ENCODE measurements at regions not wholly inside any gene's neighbourhood (a gene's known extent, or its start where the extent isn't known, plus 50 kb on each side); places are given as distances from the start of the nearest gene placed in this dataset.
"Not testable (repeated sequence)": the region's sequence is repeated elsewhere in the genome, so short reads cannot be mapped to it uniquely, and the experiment has no call there.

DNA sequence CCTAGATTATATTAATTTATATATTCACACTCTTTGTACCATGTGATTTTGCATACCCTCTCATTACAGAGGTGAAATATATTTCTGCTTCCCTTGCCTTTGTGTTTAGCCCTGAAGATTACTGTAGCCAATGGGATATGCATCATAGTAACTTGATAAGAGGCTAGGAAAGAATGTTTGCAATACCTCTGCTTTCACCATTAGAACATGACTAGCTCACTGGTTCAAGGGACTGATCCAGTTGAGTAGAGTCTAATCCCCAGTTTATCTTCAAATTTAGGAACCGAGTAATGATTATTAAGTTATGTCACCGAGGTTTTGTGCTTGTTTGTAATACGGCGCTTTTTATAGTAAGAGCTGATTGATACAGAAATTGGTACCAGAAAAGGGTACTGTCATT is 552.6 kb upstream of the GJE1 start:
- no peak for DNase-seq (ENCODE audit: low read depth in 2 of 2)

GRCh38 chr6:141576751-141577150 is 556.0 kb upstream of the GJE1 start:
- no peak for DNase-seq (ENCODE audit: low read depth in 2 of 2)

GRCh38 chr6:141562851-141563763 is 569.6 kb upstream of the GJE1 start:
- DNase-seq (ENCODE audit: low read depth in 2 of 2): peak; percentile 10 to 13

- peak in 1 of 2 donors; percentile 1 for DNase-seq (ENCODE audit: low read depth in 2 of 2)
Observed at GRCh38 chr6:141562186-141562811, 570.4 kb upstream of the GJE1 start.

GRCh38 chr6:141561154-141561553 is 571.6 kb upstream of the GJE1 start:
- no peak for DNase-seq (ENCODE audit: low read depth in 2 of 2)

DNA sequence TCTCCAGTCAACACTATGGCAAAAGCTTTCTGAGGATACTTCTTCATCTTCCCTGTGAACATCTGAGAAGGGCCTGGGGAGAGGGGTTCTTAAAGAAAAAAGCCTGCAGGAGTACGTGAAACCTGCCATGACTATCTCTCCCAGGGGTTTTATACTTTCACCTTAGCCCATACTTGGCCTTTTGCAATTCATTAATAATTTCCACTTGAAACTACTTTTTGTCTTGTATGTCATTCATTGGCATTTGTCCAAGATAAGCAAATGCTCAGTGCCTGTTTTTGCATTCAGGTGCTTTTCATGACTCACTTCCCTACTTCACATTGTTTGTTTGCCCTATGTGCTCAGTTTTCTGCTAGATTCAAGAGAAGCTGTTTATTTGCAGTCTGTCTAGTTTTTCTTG is 580.3 kb upstream of the GJE1 start:
- DNase-seq (ENCODE audit: low read depth in 2 of 2): no peak

- no peak for DNase-seq (ENCODE audit: low read depth in 2 of 2)
Observed at GRCh38 chr6:141552031-141552430, 580.7 kb upstream of the GJE1 start.

- no peak for DNase-seq (ENCODE audit: low read depth in 2 of 2)
Observed at GRCh38 chr6:141551318-141551717, 581.4 kb upstream of the GJE1 start.

GRCh38 chr6:141550471-141550870 is 582.3 kb upstream of the GJE1 start:
- no peak for DNase-seq (ENCODE audit: low read depth in 2 of 2)

GRCh38 chr6:141548966-141549365 is 583.8 kb upstream of the GJE1 start:
- DNase-seq (ENCODE audit: low read depth in 2 of 2): no peak

DNA sequence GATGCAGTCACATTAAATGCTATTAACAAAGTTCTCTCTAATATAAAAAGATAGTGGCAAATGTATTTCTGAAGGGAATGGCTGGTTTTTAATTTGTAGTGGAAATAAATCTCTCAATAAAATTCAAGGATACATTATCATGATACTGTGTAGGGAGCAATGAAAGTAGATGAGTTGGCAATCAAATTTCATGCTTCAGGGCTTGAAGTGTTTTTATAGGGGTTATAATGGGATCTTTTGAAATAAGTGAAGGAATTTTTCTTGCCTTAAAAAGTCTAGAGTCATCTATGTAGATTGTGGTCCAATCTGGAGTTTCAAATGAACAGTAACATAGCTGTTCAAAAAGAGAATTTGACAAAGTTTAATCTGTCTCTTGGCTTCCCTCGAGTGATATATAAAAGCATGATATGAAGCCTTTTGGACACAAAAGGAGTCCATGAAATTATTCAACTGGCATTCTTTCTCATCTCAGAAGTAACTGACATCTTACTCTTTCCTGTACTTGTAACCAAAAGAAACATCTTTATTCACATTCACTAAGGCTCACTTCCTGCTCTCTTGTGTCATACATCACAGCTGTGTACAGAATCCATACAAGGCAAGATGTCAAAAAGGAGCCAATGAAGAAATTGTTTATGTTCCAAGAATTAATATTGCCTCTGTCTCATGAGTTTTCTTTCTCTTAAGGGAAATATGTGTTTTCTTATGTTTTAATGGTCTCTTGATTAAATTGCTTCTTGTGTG is 591.0 kb upstream of the GJE1 start:
- DNase-seq (ENCODE audit: low read depth in 2 of 2): no peak

GRCh38 chr6:141540207-141540606 is 592.5 kb upstream of the GJE1 start:
- DNase-seq (ENCODE audit: low read depth in 2 of 2): no peak

DNA sequence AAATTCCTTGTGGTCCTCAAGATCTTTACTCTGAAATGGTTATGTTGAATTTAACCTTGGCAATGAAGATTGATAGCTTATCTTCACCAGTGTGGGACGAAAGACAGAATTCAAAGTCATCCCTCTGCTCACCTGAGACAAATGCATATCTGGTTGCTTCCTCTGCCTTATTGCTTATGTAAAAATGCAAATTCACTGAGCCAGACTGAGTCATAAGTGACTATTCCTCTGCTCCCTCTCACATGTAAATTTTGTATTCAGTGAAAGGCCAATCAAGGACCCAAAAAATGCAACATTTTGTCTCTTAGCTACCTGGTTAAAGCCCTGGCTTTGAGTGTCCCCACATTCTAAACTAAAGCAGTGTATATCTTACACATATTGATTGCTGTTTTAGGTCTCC is 593.1 kb upstream of the GJE1 start:
- no peak for DNase-seq (ENCODE audit: low read depth in 2 of 2)

GRCh38 chr6:141532211-141532610 is 600.5 kb upstream of the GJE1 start:
- no peak for DNase-seq (ENCODE audit: low read depth in 2 of 2)

DNA sequence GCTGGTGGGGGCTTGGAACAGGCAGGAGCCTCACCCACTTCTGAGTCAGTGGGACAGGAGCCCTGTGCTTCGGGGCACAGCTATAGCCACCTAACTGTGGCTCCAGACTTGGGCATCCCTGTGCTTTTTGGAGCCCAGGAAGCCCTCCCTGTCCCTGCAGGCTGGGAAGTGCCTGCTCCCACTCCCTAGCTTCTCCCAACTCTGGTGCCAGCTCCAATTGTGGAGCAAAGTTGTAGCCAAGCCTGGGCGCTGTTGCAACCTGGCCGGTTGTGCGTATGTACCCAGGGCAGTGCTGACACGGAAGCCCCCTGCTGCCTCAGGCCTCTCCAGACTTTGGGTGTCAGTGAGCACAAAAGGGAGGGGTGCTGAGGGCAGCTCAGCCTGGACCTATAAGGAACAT is 601.7 kb upstream of the GJE1 start:
- DNase-seq (ENCODE audit: low read depth in 2 of 2): no peak

- no peak for DNase-seq (ENCODE audit: low read depth in 2 of 2)
Observed at GRCh38 chr6:141528596-141528995, 604.1 kb upstream of the GJE1 start.

DNA sequence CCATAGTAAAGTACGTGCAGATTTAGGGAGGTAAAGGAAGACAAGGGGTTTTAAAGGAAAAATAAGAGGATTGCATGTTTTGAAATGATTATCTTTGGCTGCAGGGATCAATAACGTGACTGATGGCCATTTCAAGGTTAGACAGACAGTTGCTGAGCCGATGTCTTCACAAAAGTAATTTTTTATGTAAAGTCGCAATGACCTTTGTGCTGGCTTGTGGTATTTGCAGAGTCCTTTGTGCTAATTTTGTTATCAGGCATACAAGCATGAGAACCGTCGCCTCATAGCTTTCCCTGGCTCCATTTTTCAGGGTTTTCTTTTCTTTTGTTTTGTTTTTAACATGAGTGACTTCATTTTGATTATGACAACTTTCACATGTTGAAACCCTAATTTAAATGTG is 605.7 kb upstream of the GJE1 start:
- DNase-seq (ENCODE audit: low read depth in 2 of 2): no peak

- no peak for DNase-seq (ENCODE audit: low read depth in 2 of 2)
Observed at GRCh38 chr6:141521440-141521839, 611.3 kb upstream of the GJE1 start.

GRCh38 chr6:141513830-141514229 is 618.9 kb upstream of the GJE1 start:
- DNase-seq (ENCODE audit: low read depth in 2 of 2): no peak

GRCh38 chr6:141510803-141511202 is 621.9 kb upstream of the GJE1 start:
- no peak for DNase-seq (ENCODE audit: low read depth in 2 of 2)

GRCh38 chr6:141506062-141506461 is 626.7 kb upstream of the GJE1 start:
- not testable (repeated sequence) for DNase-seq (ENCODE audit: low read depth in 2 of 2)

DNA sequence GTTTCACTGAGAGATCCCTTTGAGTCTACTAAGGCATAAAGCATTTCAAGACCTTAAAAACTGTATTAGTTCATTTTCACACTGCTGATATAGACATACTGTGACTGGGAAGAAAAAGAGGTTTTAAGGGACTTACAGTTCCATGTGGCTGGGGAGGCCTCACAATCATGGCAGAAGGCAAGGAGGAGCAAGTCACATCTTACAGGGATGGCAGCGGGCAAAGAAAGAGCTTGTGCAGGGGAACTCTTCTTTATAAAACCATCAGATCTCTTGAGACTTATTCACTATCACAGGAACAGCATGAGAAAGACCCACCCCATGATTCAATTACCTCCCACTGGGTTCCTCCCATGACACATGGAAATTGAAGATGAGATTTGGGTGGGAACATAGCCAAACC is 628.4 kb upstream of the GJE1 start:
- not testable (repeated sequence) for DNase-seq (ENCODE audit: low read depth in 2 of 2)

DNA sequence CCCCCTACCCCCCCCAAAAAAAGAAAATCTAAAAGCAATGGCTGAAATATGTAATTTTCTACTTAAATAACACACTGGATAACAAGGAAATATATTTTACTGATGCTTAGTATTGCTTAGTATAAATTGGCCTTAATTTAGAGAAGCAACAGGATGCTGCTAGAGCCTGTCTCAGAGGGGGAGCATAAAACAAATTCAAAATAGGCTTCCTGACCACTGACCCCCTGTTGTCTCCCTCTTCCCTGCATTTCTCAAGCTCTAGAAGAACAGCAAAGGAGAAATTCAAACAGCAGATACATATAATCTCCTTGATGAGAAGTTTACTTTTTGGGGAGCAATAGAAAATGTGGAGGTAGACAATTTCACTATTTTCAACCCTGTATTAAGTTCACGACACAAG is 631.1 kb upstream of the GJE1 start:
- no peak for DNase-seq (ENCODE audit: low read depth in 2 of 2)
